OCI-LY3 (cell line): ENCODE measurements at regions not wholly inside any gene's neighbourhood (a gene's known extent, or its start where the extent isn't known, plus 50 kb on each side); places are given as distances from the start of the nearest gene placed in this dataset.

Experiments
- CTCF ChIP-seq: fragments of 200-600, 300-600 bp; sonication (generic); IDR thresholded peaks from 2 replicates; pipeline ENCODE4 v1.5.1; 2014; ENCODE audit warnings: antibody characterized with exemption, low read length, low read depth
- EZH2phosphoT487 ChIP-seq: fragments of 200-600 bp; shearing (Covaris generic); IDR thresholded peaks from 2 replicates; pipeline ENCODE4 v1.6.1; 2018; ENCODE audit warnings: antibody characterized with exemption, mixed run types, low read depth

- TF ChIP-seq CTCF: no peak
- TF ChIP-seq EZH2phosphoT487: no peak
These were observed 132.3 kb downstream of the TNFSF18 start for GRCh38 chr1:172918478-172918877.
